H1 (cell line): ENCODE measurements at regions not wholly inside any gene's neighbourhood (a gene's known extent, or its start where the extent isn't known, plus 50 kb on each side); places are given as distances from the start of the nearest gene placed in this dataset.

Source experiments
- CTCF ChIA-PET: fragments of 300-600 bp; sonication (Branson Sonifier 250); formaldehyde crosslinking; loops from one replicate; lab custom pipeline; 2021; ENCODE audit not compliant: partially characterized antibody; lab: Charles Lee
- POLR2A ChIA-PET: fragments of 300-600 bp; sonication (Branson Sonifier 250); formaldehyde crosslinking; loops from one replicate; lab custom pipeline; 2021; ENCODE audit warnings: inconsistent platforms; ENCODE audit not compliant: partially characterized antibody; lab: Charles Lee
- DNase-seq, 2 experiments: peaks; one replicate each; pipeline versions ENCODE4 v3.0.0 to v3.0.0-alpha.2; 2010 to 2022; ENCODE audit warnings: low spot score in 2 of 2, low read depth in 1 of 2, mixed read lengths in 1 of 2
- FAIRE-seq: peaks from 2 replicates; lab custom pipeline; 2011; peaks lifted over from hg19 to GRCh38; lab: Jason Lieb, UNC
- H2AFZ ChIP-seq: 2 replicates; pipeline ENCODE4 v1.8.1; 2012; ENCODE audit warnings: low read length, inconsistent platforms
- H2AK5ac ChIP-seq: 2 replicates; pipeline ENCODE4 v1.6.1; 2013; ENCODE audit warnings: low read depth, low read length
- H2BK120ac ChIP-seq: replicated peaks from 2 replicates; pipeline ENCODE3; 2013; ENCODE audit warnings: low read depth, low read length, inconsistent platforms
- H2BK12ac ChIP-seq: 2 replicates; pipeline ENCODE4 v1.6.1; 2013; ENCODE audit warnings: low read depth, low read length
- H2BK15ac ChIP-seq: 2 replicates; pipeline ENCODE4 v1.6.1; 2013; ENCODE audit warnings: low read length
- H2BK20ac ChIP-seq: 2 replicates; pipeline ENCODE4 v1.6.1; 2013; ENCODE audit warnings: low read length
- H2BK5ac ChIP-seq: 2 replicates; pipeline ENCODE4 v1.6.1; 2013; ENCODE audit warnings: low read depth, low read length
- H3K14ac ChIP-seq: 2 replicates; pipeline ENCODE4 v1.6.1; 2013; ENCODE audit warnings: inconsistent platforms; ENCODE audit not compliant: insufficient read length
- H3K18ac ChIP-seq: 2 replicates; pipeline ENCODE4 v1.6.1; 2013; ENCODE audit warnings: low read length; ENCODE audit errors: extremely low read depth
- H3K23ac ChIP-seq: 2 replicates; pipeline ENCODE4 v1.6.1; 2013; ENCODE audit warnings: inconsistent platforms; ENCODE audit not compliant: insufficient read length
- H3K23me2 ChIP-seq: 2 replicates; pipeline ENCODE4 v1.6.1; 2013; ENCODE audit warnings: low read depth, low read length
- H3K27ac ChIP-seq: 2 replicates; pipeline ENCODE4 v1.6.1; 2011; ENCODE audit warnings: low read depth, low read length, inconsistent platforms
- H3K27me3 ChIP-seq, 4 experiments: replicated peaks in 1 of 4; 1 replicate in 1 of 4; 2 replicates in 3 of 4; pipeline versions ENCODE4 v1.6.1 to v1.8.1; 2011 to 2013; ENCODE audit warnings: low read length in 3 of 4, mild to moderate bottlenecking in 3 of 4, inconsistent platforms in 2 of 4, mixed read lengths in 2 of 4, moderate library complexity in 1 of 4; ENCODE audit not compliant: control insufficient read depth in 3 of 4, insufficient read depth in 3 of 4; ENCODE audit errors: extremely low read depth in 1 of 4
- H3K36me3 ChIP-seq, 4 experiments: 2 replicates each; pipeline versions ENCODE4 v1.6.1 to v1.8.1; 2011 to 2013; ENCODE audit warnings: mild to moderate bottlenecking in 4 of 4, low read length in 3 of 4, moderate library complexity in 2 of 4, control low read depth in 1 of 4, inconsistent platforms in 1 of 4; ENCODE audit not compliant: insufficient read depth in 4 of 4, control insufficient read depth in 2 of 4
- H3K4ac ChIP-seq: replicated peaks from 2 replicates; pipeline ENCODE3; 2013; ENCODE audit warnings: low read length, low read depth, mixed read lengths, inconsistent platforms; ENCODE audit not compliant: insufficient read length
- H3K4me1 ChIP-seq, 4 experiments: replicated peaks in 1 of 4; 1 replicate in 1 of 4; 2 replicates in 3 of 4; pipeline versions ENCODE4 v1.6.1 to v1.8.1; 2011 to 2013; ENCODE audit warnings: low read length in 3 of 4, inconsistent platforms in 2 of 4, mixed read lengths in 1 of 4; ENCODE audit not compliant: insufficient read depth in 4 of 4, control insufficient read depth in 3 of 4
- H3K4me2 ChIP-seq, 2 experiments: 2 replicates each; pipeline versions ENCODE4 v1.6.1 to v1.8.1; 2011 to 2013; ENCODE audit warnings: low read depth in 2 of 2, low read length in 2 of 2, control low read depth in 1 of 2, inconsistent platforms in 1 of 2, mild to moderate bottlenecking in 1 of 2; ENCODE audit not compliant: insufficient read depth in 1 of 2
- H3K4me3 ChIP-seq, 4 experiments: fragments of 200-600, 300-600 bp in 1 of 4; sonication (generic), shearing (Covaris generic), sonication (Bioruptor Twin) in 1 of 4; 2 replicates each; pipeline versions ENCODE4 v1.5.1 to v1.8.1; 2011 to 2016; ENCODE audit warnings: low read length in 4 of 4, low read depth in 3 of 4, control low read depth in 2 of 4, inconsistent platforms in 2 of 4, mild to moderate bottlenecking in 2 of 4, mixed read lengths in 1 of 4, moderate library complexity in 1 of 4; ENCODE audit not compliant: insufficient read depth in 2 of 4; ENCODE audit errors: extremely low read depth in 1 of 4
- H3K56ac ChIP-seq: replicated peaks from 2 replicates; pipeline ENCODE3; 2013; ENCODE audit warnings: low read depth, mild to moderate bottlenecking, mixed read lengths, low read length, inconsistent platforms; ENCODE audit not compliant: insufficient read length
- H3K79me1 ChIP-seq: 2 replicates; pipeline ENCODE4 v1.6.1; 2013; ENCODE audit warnings: low read depth, low read length, control low read depth
- H3K79me2 ChIP-seq, 2 experiments: 2 replicates each; pipeline versions ENCODE4 v1.6.1 to v1.8.1; 2012 to 2013; ENCODE audit warnings: low read length in 2 of 2, mild to moderate bottlenecking in 2 of 2, inconsistent platforms in 1 of 2; ENCODE audit not compliant: insufficient read depth in 2 of 2, control insufficient read depth in 1 of 2
- H3K9ac ChIP-seq, 4 experiments: replicated peaks in 1 of 4; 1 replicate in 1 of 4; 2 replicates in 3 of 4; pipeline versions ENCODE4 v1.6.1 to v1.8.1; 2011 to 2013; ENCODE audit warnings: low read depth in 3 of 4, low read length in 3 of 4, control low read depth in 2 of 4, mild to moderate bottlenecking in 2 of 4, moderate library complexity in 2 of 4, inconsistent platforms in 1 of 4; ENCODE audit errors: extremely low read depth in 1 of 4
- H3K9me3 ChIP-seq, 2 experiments: 2 replicates each; pipeline versions ENCODE4 v1.6.1 to v1.8.1; 2012 to 2013; ENCODE audit warnings: mild to moderate bottlenecking in 2 of 2, moderate library complexity in 2 of 2, control low read depth in 1 of 2, inconsistent platforms in 1 of 2, low read depth in 1 of 2, low read length in 1 of 2, mixed read lengths in 1 of 2; ENCODE audit not compliant: insufficient read depth in 2 of 2
- H4K20me1 ChIP-seq, 2 experiments: replicated peaks in 1 of 2; 2 replicates each; pipeline versions ENCODE3 to v1.8.1; 2011 to 2013; ENCODE audit warnings: inconsistent platforms in 2 of 2, low read length in 2 of 2, mild to moderate bottlenecking in 1 of 2; ENCODE audit not compliant: insufficient read depth in 2 of 2, control insufficient read depth in 1 of 2
- H4K5ac ChIP-seq: 2 replicates; pipeline ENCODE4 v1.6.1; 2013; ENCODE audit warnings: low read length, low read depth, mixed read lengths, inconsistent platforms; ENCODE audit not compliant: insufficient read length
- H4K8ac ChIP-seq: 2 replicates; pipeline ENCODE4 v1.8.0; 2013; ENCODE audit warnings: mild to moderate bottlenecking, moderate library complexity, low read length, inconsistent platforms; ENCODE audit not compliant: insufficient read depth; ENCODE audit errors: extremely low read depth
- H4K91ac ChIP-seq: replicated peaks from 2 replicates; pipeline ENCODE3; 2013; ENCODE audit warnings: low read length, mixed read lengths, inconsistent platforms; ENCODE audit not compliant: insufficient read length
- BRCA1 ChIP-seq: IDR thresholded peaks from 2 replicates; pipeline ENCODE4 v1.6.1; 2012; ENCODE audit warnings: low read depth, low read length, improper control_type of control experiment
- EZH2 ChIP-seq: fragments of 200-600 bp; sonication (generic); IDR thresholded peaks from 2 replicates; pipeline ENCODE4 v1.7.1; 2012; ENCODE audit warnings: low read depth, mild to moderate bottlenecking, moderate library complexity, low read length, inconsistent platforms; ENCODE audit not compliant: severe bottlenecking
- FOSL1 ChIP-seq: IDR thresholded peaks from 2 replicates; pipeline ENCODE4 v1.6.1; 2011; ENCODE audit warnings: mild to moderate bottlenecking, low read depth, low read length, moderate library complexity; ENCODE audit not compliant: insufficient read depth
- JUND ChIP-seq: IDR thresholded peaks from 2 replicates; pipeline ENCODE4 v1.6.1; 2011; ENCODE audit warnings: mild to moderate bottlenecking, improper control_type of control experiment, low read length
- MAFK ChIP-seq: IDR thresholded peaks from 2 replicates; pipeline ENCODE4 v1.6.1; 2012; ENCODE audit warnings: low read depth, mild to moderate bottlenecking, improper control_type of control experiment, low read length
- POU5F1 ChIP-seq: IDR thresholded peaks from 2 replicates; pipeline ENCODE4 v1.6.1; 2011; ENCODE audit warnings: low read depth, mild to moderate bottlenecking, low read length, moderate library complexity
- SIX5 ChIP-seq: IDR thresholded peaks from 2 replicates; pipeline ENCODE4 v1.6.1; 2011; ENCODE audit warnings: mild to moderate bottlenecking, low read depth, low read length

- Histone ChIP-seq H3K4ac (no peak overlapping the region), H3K79me1 (no peaks in the 10 kb centered on the region), H2BK5ac (no peak overlapping the region), H4K8ac (no peak overlapping the region), H2BK12ac (no peak overlapping the region), H3K56ac (no peak overlapping the region), H2BK20ac (no peak overlapping the region), H3K23ac (no peak overlapping the region), H4K20me1 (no peaks in the 10 kb centered on the region), H3K79me2 (no peaks in the 10 kb centered on the region), H3K14ac (no peak overlapping the region), H3K36me3 (no peaks in the 10 kb centered on the region), H3K4me2 (no peak overlapping the region), H2AFZ (no peak overlapping the region), H3K4me1 (no peaks in the 10 kb centered on the region), H3K27me3 (no peaks in the 10 kb centered on the region), H4K5ac (no peak overlapping the region), H3K27ac (no peak overlapping the region), H2BK15ac (no peak overlapping the region), H4K91ac (no peak overlapping the region), H3K4me3 (no peak overlapping the region), H2AK5ac (no peak overlapping the region), H3K23me2 (no peaks in the 10 kb centered on the region), H3K9me3 (peaks cover 3 to 6% of the 10 kb centered on the region in 2 experiments; a peak in 2 of 4 replicates), H3K9ac (no peak overlapping the region), H2BK120ac (no peak overlapping the region), H3K18ac (no peak overlapping the region)
- TF ChIP-seq SIX5 (no peak), FOSL1 (no peak), POU5F1 (no peak), BRCA1 (no peak), EZH2 (no peak), JUND (no peak), MAFK (no peak)
- DNase-seq (no peak), FAIRE-seq (no peak)
- POLR2A ChIA-PET = no interaction called here
- CTCF ChIA-PET = interaction anchor here (1.5 kb wide), 1 partner anchor 59 kb away, joined by 6 read pairs; no protein-coding TSS in a partner anchor
Measured at GRCh38 chr11:13831696-13832095, 130.8 kb upstream of the SPON1 start.
